ENCODE measurements at regions not wholly inside any gene's neighbourhood (a gene's known extent, or its start where the extent isn't known, plus 50 kb on each side); places are given as distances from the start of the nearest gene placed in this dataset.
A peak's percentile ranks its signal among the peaks of the same experiment; 100 is the strongest.

DNA sequence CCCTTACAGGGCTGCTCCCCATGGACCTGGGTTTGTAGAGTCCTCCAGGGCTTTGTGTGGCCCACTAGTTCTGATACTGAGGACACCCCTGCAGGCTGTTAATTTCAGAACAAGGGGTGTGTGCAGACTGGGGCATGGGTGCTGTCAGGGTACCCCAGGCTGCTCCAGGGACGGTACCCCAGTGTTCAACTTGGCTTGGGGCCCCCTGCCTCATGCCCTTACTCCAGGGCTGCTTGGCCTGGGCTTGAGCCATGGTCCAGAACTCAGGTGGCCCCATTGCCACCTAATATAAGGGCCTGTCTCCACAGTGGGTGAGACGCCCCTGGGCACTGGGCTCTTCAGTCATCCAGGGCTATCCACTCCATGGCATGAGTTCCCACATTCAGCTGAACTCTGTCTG lies 1417.6 kb downstream of the UQCRFS1 start:
- H3K36me3 ChIP-seq, result no peaks in the 10 kb centered on the region
- TF ChIP-seq POLR2A (IDR thresholded peaks at IDR 0.05) (no peak), CTCF (IDR thresholded peaks at IDR 0.05) (no peak)
- H3K27ac ChIP-seq, result no peak overlapping the region
- no peak for ATAC-seq
- no peaks in the 10 kb centered on the region for H3K27me3 ChIP-seq
- H3K4me1 ChIP-seq, result peaks cover 0 to 11% (median 3%) of the 10 kb centered on the region in 4 donors
- WGBS (ENCODE audit: insufficient coverage, low coverage, low lambda C conversion rate, missing lambda C conversion rate), result no CpG with 5 or more reads among the region's 2 CpGs
- no peaks in the 10 kb centered on the region for H3K9me3 ChIP-seq
- DNase-seq, result no peak
- H3K4me3 ChIP-seq, result no peak overlapping the region
- intact Hi-C loops (cut with DNase I), result no loop called here

DNA sequence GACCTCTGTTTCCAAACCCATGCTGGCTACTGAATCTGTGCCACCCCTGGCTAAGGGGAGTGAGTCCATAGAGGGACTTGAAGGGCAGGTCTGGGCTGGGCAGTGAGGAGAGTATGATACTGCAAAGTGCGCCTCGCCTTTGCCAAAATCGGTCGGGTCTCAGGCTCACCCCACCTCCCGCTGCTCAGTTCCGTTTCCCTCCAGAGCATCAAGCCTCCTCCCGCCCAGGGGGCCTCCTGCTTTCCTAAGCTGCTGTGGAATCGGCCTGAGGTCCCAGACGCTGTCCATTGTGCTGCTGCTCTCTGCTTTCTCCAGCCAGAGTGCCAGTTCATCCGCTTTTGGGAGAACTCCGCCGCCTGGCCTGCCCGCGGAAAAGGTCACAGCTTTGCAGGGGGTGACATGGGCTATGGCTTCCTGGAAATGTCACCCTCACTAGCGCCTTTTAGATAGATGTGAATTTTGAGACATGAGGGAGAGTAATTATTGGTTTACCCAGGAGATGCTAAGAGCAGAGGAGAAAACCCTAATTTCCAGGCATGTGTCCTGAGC lies 1418.4 kb downstream of the UQCRFS1 start:
- peak overlapping the region; percentile 67 to 79 (median 71) for H3K27ac ChIP-seq
- peaks cover 0 to 11% (median 3%) of the 10 kb centered on the region in 4 donors for H3K4me1 ChIP-seq
- H3K27me3 ChIP-seq, result no peaks in the 10 kb centered on the region
- intact Hi-C loops (cut with DNase I), result no loop called here
- peak overlapping the region; percentile 91 to 93 (median 91) for H3K4me3 ChIP-seq
- H3K36me3 ChIP-seq, result no peaks in the 10 kb centered on the region
- no peaks in the 10 kb centered on the region for H3K9me3 ChIP-seq
- DNase-seq, result peak in 2 of 3 donors; percentile 34 to 60
- TF ChIP-seq POLR2A (IDR thresholded peaks at IDR 0.05) (no peak), CTCF (IDR thresholded peaks at IDR 0.05) (no peak)
- peak in 1 of 4 donors; percentile 1 for ATAC-seq
- 8% methylated on average over 8 of the region's 15 CpGs for WGBS (ENCODE audit: insufficient coverage, low coverage, low lambda C conversion rate, missing lambda C conversion rate)

- Histone ChIP-seq H3K36me3 (no peaks in the 10 kb centered on the region), H3K9me3 (no peaks in the 10 kb centered on the region), H3K4me1 (peaks cover 0 to 11% (median 3%) of the 10 kb centered on the region in 4 donors), H3K27me3 (no peaks in the 10 kb centered on the region), H3K27ac (peak overlapping the region; percentile 67 to 79 (median 71)), H3K4me3 (peak overlapping the region; percentile 91 to 93 (median 91))
- 2% methylated on average over 19 of the region's 51 CpGs for WGBS (ENCODE audit: insufficient coverage, low coverage, low lambda C conversion rate, missing lambda C conversion rate)
- intact Hi-C loops (cut with DNase I), result no loop called here
- TF ChIP-seq CTCF (IDR thresholded peaks at IDR 0.05), result no peak
- peak; percentile 60 for TF ChIP-seq POLR2A (IDR thresholded peaks at IDR 0.05)
- ATAC-seq (peak; percentile 97 to 98 (median 98)), DNase-seq (peak; percentile 95 to 97 (median 97))
These were observed 1419.1 kb downstream of the UQCRFS1 start for GRCh38 chr19:27793644-27794493.

GRCh38 chr19:27793128-27793643 lies 1419.8 kb downstream of the UQCRFS1 start:
- no peaks in the 10 kb centered on the region for H3K9me3 ChIP-seq
- 0% methylated on average over 13 of the region's 20 CpGs for WGBS (ENCODE audit: insufficient coverage, low coverage, low lambda C conversion rate, missing lambda C conversion rate)
- DNase-seq, result peak in 2 of 3 donors; percentile 62 to 71
- intact Hi-C loops (cut with DNase I), result no loop called here
- peak overlapping the region; percentile 91 to 93 (median 91) for H3K4me3 ChIP-seq
- peak overlapping the region; percentile 67 to 79 (median 71) for H3K27ac ChIP-seq
- peak; percentile 68 to 74 (median 72) for ATAC-seq
- H3K27me3 ChIP-seq, result no peaks in the 10 kb centered on the region
- TF ChIP-seq CTCF (IDR thresholded peaks at IDR 0.05) (no peak), POLR2A (IDR thresholded peaks at IDR 0.05) (no peak)
- H3K36me3 ChIP-seq, result no peaks in the 10 kb centered on the region
- peaks cover 0 to 11% (median 3%) of the 10 kb centered on the region in 4 donors for H3K4me1 ChIP-seq
